GM12878 (cell line): ENCODE measurements at regions not wholly inside any gene's neighbourhood (a gene's known extent, or its start where the extent isn't known, plus 50 kb on each side); places are given as distances from the start of the nearest gene placed in this dataset.

Experiments used
- ATAC-seq: fragments of 200-7000 bp; cut with Tn5 transposase; 3 replicates; pipeline ENCODE4 v1.9.1; 2020; ENCODE audit warnings: mild to moderate bottlenecking, moderate library complexity
- BruUV-seq: library from RNA; stranded (reverse); fragments of 400-500 nt; replicated peaks from 2 replicates; lab custom pipeline; 2021; lab: Mats Ljungman, UMichigan
- CTCF ChIA-PET: fragments of 300-600 bp; sonication (Branson Sonifier 250); formaldehyde crosslinking; extraction: SDS; loops from one replicate; lab custom pipeline; 2021; ENCODE audit warnings: inconsistent platforms; lab: Yijun Ruan, JAX
- POLR2A ChIA-PET: fragments of 350-600 bp; formaldehyde crosslinking; extraction: SDS; loops from one replicate; lab custom pipeline; 2021; ENCODE audit warnings: inconsistent platforms; lab: Charles Lee
- RAD21 ChIA-PET: fragments of 300-600 bp; sonication (Branson Sonifier 250); formaldehyde crosslinking; loops from one replicate; lab custom pipeline; 2023; ENCODE audit warnings: antibody characterized with exemption; ENCODE audit not compliant: unreplicated experiment; lab: Charles Lee
- SMC1A ChIA-PET: fragments of 300-600 bp; sonication (Branson Sonifier 250); formaldehyde crosslinking; loops from one replicate; lab custom pipeline; 2023; ENCODE audit not compliant: unreplicated experiment, uncharacterized antibody; lab: Charles Lee
- DNase-seq: peaks from one replicate; pipeline ENCODE4 v3.0.0-alpha.2; 2011; ENCODE audit warnings: low read depth, low spot score
- FAIRE-seq: peaks from 3 replicates; lab custom pipeline; 2011; peaks lifted over from hg19 to GRCh38; lab: Jason Lieb, UNC
- H2AFZ ChIP-seq: 2 replicates; pipeline ENCODE4 v1.6.0; 2011; ENCODE audit warnings: low read depth, low read length, control low read depth; ENCODE audit not compliant: control insufficient read depth
- H3K27ac ChIP-seq: 2 replicates; pipeline ENCODE4 v1.5.1; 2011; ENCODE audit warnings: control low read depth; ENCODE audit not compliant: control insufficient read depth, insufficient read depth
- H3K27me3 ChIP-seq, 2 experiments: replicated peaks in 1 of 2; 2 replicates each; pipeline versions ENCODE4 v1.6.0 to v1.6.1; 2011; ENCODE audit warnings: low read length in 1 of 2; ENCODE audit not compliant: control insufficient read depth in 2 of 2, insufficient read depth in 2 of 2
- H3K36me3 ChIP-seq, 2 experiments: 2 replicates each; pipeline ENCODE4 v1.5.1; 2011; ENCODE audit warnings: low read length in 1 of 2; ENCODE audit not compliant: control insufficient read depth in 2 of 2, insufficient read depth in 2 of 2
- H3K4me1 ChIP-seq: 2 replicates; pipeline ENCODE4 v1.6.1; 2011; ENCODE audit warnings: mild to moderate bottlenecking, low read length, moderate library complexity, mixed read lengths; ENCODE audit not compliant: control insufficient read depth, insufficient read depth
- H3K4me2 ChIP-seq: 2 replicates; pipeline ENCODE4 v1.6.0; 2011; ENCODE audit warnings: control low read depth; ENCODE audit not compliant: control insufficient read depth, insufficient read depth
- H3K4me3 ChIP-seq: fragments of 200-600 bp; sonication (generic); 2 replicates; pipeline ENCODE4 v1.5.1; 2016
- H3K79me2 ChIP-seq: 2 replicates; pipeline ENCODE4 v1.6.0; 2011; ENCODE audit warnings: low read length; ENCODE audit not compliant: control insufficient read depth, insufficient read depth
- H3K9ac ChIP-seq: 2 replicates; pipeline ENCODE4 v1.8.0; 2011; ENCODE audit warnings: low read length, control low read depth, mixed read lengths; ENCODE audit not compliant: control insufficient read depth, insufficient read depth
- H3K9me3 ChIP-seq: replicated peaks from 3 replicates; pipeline ENCODE4 v1.5.1; 2011; ENCODE audit warnings: mild to moderate bottlenecking, low read length; ENCODE audit not compliant: control insufficient read depth, insufficient read depth
- H4K20me1 ChIP-seq: 2 replicates; pipeline ENCODE4 v1.6.0; 2011; ENCODE audit not compliant: control insufficient read depth, insufficient read depth
- CEBPZ ChIP-seq: fragments of 150-350 bp; IDR thresholded peaks from 2 replicates; pipeline ENCODE4 v1.6.1; 2016; ENCODE audit warnings: low read depth, low read length
- CREB1 ChIP-seq: IDR thresholded peaks from 2 replicates; pipeline ENCODE4 v1.6.1; 2012; ENCODE audit warnings: low read depth, mild to moderate bottlenecking, inconsistent platforms
- CREM ChIP-seq: IDR thresholded peaks from 2 replicates; pipeline ENCODE4 v1.6.1; 2014; ENCODE audit warnings: antibody characterized with exemption, low read depth
- EGR1 ChIP-seq, 2 experiments: IDR thresholded peaks; 1 replicate in 1 of 2; 2 replicates in 1 of 2; pipeline ENCODE4 v1.6.1; 2011 to 2012; ENCODE audit warnings: low read depth in 2 of 2, low read length in 2 of 2, borderline replicate concordance in 1 of 2, mild to moderate bottlenecking in 1 of 2, moderate library complexity in 1 of 2
- ETV6 ChIP-seq, 2 experiments: fragments of 450-650 bp in 1 of 2; IDR thresholded peaks in 1 of 2; conservative IDR thresholded peaks in 1 of 2; 2 replicates each; pipeline ENCODE4 v1.6.1; 2014; ENCODE audit warnings: antibody characterized with exemption in 1 of 2, borderline replicate concordance in 1 of 2, low read depth in 1 of 2, mild to moderate bottlenecking in 1 of 2, moderate library complexity in 1 of 2
- FOS ChIP-seq: IDR thresholded peaks from 3 replicates; pipeline ENCODE4 v1.6.1; 2011; ENCODE audit warnings: borderline replicate concordance; ENCODE audit not compliant: insufficient read length; ENCODE audit errors: extremely low read depth
- PML ChIP-seq: IDR thresholded peaks from 2 replicates; pipeline ENCODE4 v1.6.1; 2012; ENCODE audit warnings: low read length, inconsistent platforms
- POLR2AphosphoS5 ChIP-seq: IDR thresholded peaks from 2 replicates; pipeline ENCODE4 v1.6.1; 2011; ENCODE audit warnings: mild to moderate bottlenecking, low read length, inconsistent platforms
- SMARCA5 ChIP-seq: fragments of 450-650 bp; IDR thresholded peaks from 2 replicates; pipeline ENCODE4 v1.6.1; 2017; ENCODE audit warnings: mild to moderate bottlenecking
- SUZ12 ChIP-seq: fragments of 200-600 bp; sonication (generic); IDR thresholded peaks from one replicate; pipeline ENCODE4 v1.6.1; 2018; ENCODE audit warnings: antibody characterized with exemption, mild to moderate bottlenecking; ENCODE audit not compliant: unreplicated experiment
- WGBS: methylation state at CpG from one replicate; pipeline ENCODE4 v1.1.6; 2016; ENCODE audit warnings: low lambda C conversion rate; ENCODE audit not compliant: insufficient replicate concordance, insufficient coverage; ENCODE audit errors: missing lambda C conversion rate; 5-methylcytosine and 5-hydroxymethylcytosine counted together
- in situ Hi-C: fragments of 300-500 bp; cut with MboI; formaldehyde crosslinking; loops from 9 replicates; pipeline ENCODE4 v1.14.3; 2018; ENCODE audit warnings: mixed read lengths
- intact Hi-C: fragments of 100-400 bp; cut with micrococcal nuclease; formaldehyde crosslinking; loops from one replicate; pipeline ENCODE4 v1.14.2; 2022; ENCODE audit not compliant: unreplicated experiment
- TF ChIP-seq, protein P1 (sequence below): fragments of 450-650 bp; conservative IDR thresholded peaks from 2 replicates; pipeline ENCODE4 v1.6.1; 2017; ENCODE audit warnings: mild to moderate bottlenecking, moderate library complexity
- TF ChIP-seq, protein P2 (sequence below): fragments of 450-650 bp; IDR thresholded peaks from 2 replicates; pipeline ENCODE4 v1.6.1; 2017; ENCODE audit warnings: mild to moderate bottlenecking, moderate library complexity

GRCh38 chr2:21228041-21228895 lies 104.5 kb downstream of the TDRD15 start:
- SMC1A ChIA-PET: no interaction called here
- no peaks in the 10 kb centered on the region for H4K20me1 ChIP-seq
- no peak overlapping the region for H3K4me2 ChIP-seq
- FAIRE-seq (no peak), DNase-seq (no peak), ATAC-seq (no peak; the same call in 1 of the 3 replicates)
- CTCF ChIA-PET: no interaction called here
- RAD21 ChIA-PET: no interaction called here
- in situ Hi-C loops: no loop called here
- WGBS: 23% methylated on average over 10 of the region's 10 CpGs
- H3K27ac ChIP-seq: no peak overlapping the region
- no peaks in the 10 kb centered on the region for H3K9me3 ChIP-seq
- no peaks in the 10 kb centered on the region; the same call in 1 of the 2 replicates for H3K4me1 ChIP-seq
- no peaks in the 10 kb centered on the region for H3K36me3 ChIP-seq
- H2AFZ ChIP-seq: no peak overlapping the region
- no peaks in the 10 kb centered on the region for H3K27me3 ChIP-seq
- no peak overlapping the region for H3K4me3 ChIP-seq
- no TSS peak for BruUV-seq
- H3K79me2 ChIP-seq: no peaks in the 10 kb centered on the region
- intact Hi-C loops: no loop called here
- POLR2A ChIA-PET: no interaction called here
- H3K9ac ChIP-seq: no peak overlapping the region
- TF ChIP-seq SUZ12: no peak
- no peak for TF ChIP-seq PML
- no peak for TF ChIP-seq ETV6 (conservative IDR thresholded peaks at IDR 0.05 in 1 of 2, IDR thresholded peaks at IDR 0.05 in 1 of 2; ENCODE audit: borderline replicate concordance in 1 of 2, low read depth in 1 of 2)
- TF ChIP-seq, protein P1, sequence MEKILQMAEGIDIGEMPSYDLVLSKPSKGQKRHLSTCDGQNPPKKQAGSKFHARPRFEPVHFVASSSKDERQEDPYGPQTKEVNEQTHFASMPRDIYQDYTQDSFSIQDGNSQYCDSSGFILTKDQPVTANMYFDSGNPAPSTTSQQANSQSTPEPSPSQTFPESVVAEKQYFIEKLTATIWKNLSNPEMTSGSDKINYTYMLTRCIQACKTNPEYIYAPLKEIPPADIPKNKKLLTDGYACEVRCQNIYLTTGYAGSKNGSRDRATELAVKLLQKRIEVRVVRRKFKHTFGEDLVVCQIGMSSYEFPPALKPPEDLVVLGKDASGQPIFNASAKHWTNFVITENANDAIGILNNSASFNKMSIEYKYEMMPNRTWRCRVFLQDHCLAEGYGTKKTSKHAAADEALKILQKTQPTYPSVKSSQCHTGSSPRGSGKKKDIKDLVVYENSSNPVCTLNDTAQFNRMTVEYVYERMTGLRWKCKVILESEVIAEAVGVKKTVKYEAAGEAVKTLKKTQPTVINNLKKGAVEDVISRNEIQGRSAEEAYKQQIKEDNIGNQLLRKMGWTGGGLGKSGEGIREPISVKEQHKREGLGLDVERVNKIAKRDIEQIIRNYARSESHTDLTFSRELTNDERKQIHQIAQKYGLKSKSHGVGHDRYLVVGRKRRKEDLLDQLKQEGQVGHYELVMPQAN: no peak
- no peak for TF ChIP-seq FOS
- TF ChIP-seq CREM: no peak
- TF ChIP-seq CREB1: no peak
- no peak for TF ChIP-seq SMARCA5
- TF ChIP-seq, protein P2, sequence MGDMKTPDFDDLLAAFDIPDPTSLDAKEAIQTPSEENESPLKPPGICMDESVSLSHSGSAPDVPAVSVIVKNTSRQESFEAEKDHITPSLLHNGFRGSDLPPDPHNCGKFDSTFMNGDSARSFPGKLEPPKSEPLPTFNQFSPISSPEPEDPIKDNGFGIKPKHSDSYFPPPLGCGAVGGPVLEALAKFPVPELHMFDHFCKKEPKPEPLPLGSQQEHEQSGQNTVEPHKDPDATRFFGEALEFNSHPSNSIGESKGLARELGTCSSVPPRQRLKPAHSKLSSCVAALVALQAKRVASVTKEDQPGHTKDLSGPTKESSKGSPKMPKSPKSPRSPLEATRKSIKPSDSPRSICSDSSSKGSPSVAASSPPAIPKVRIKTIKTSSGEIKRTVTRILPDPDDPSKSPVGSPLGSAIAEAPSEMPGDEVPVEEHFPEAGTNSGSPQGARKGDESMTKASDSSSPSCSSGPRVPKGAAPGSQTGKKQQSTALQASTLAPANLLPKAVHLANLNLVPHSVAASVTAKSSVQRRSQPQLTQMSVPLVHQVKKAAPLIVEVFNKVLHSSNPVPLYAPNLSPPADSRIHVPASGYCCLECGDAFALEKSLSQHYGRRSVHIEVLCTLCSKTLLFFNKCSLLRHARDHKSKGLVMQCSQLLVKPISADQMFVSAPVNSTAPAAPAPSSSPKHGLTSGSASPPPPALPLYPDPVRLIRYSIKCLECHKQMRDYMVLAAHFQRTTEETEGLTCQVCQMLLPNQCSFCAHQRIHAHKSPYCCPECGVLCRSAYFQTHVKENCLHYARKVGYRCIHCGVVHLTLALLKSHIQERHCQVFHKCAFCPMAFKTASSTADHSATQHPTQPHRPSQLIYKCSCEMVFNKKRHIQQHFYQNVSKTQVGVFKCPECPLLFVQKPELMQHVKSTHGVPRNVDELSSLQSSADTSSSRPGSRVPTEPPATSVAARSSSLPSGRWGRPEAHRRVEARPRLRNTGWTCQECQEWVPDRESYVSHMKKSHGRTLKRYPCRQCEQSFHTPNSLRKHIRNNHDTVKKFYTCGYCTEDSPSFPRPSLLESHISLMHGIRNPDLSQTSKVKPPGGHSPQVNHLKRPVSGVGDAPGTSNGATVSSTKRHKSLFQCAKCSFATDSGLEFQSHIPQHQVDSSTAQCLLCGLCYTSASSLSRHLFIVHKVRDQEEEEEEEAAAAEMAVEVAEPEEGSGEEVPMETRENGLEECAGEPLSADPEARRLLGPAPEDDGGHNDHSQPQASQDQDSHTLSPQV: no peak
- no peak for TF ChIP-seq POLR2AphosphoS5
- no peak for TF ChIP-seq EGR1 (IDR thresholded peaks at IDR 0.05; ENCODE audit: borderline replicate concordance in 1 of 2, low read depth in 2 of 2, low read length in 2 of 2)
- TF ChIP-seq CEBPZ: no peak
